NB4 (cell line): ENCODE measurements at regions not wholly inside any gene's neighbourhood (a gene's known extent, or its start where the extent isn't known, plus 50 kb on each side); places are given as distances from the start of the nearest gene placed in this dataset.

ENCODE experiments used
- DNase-seq: peaks from one replicate; pipeline ENCODE4 v3.0.0; 2010; ENCODE audit warnings: low read depth
- H3K4me3 ChIP-seq: one replicate; pipeline ENCODE4 v1.5.1; 2011; ENCODE audit warnings: mild to moderate bottlenecking, low read depth, low read length, moderate library complexity
- MYC ChIP-seq: IDR thresholded peaks from 2 replicates; pipeline ENCODE4 v1.6.1; 2011; ENCODE audit warnings: low read depth, low read length
- POLR2A ChIP-seq: IDR thresholded peaks from 2 replicates; pipeline ENCODE4 v1.6.1; 2011; ENCODE audit warnings: mild to moderate bottlenecking; ENCODE audit not compliant: insufficient read length; ENCODE audit errors: extremely low read depth
- TF ChIP-seq, protein P1 (sequence below): IDR thresholded peaks from one replicate; pipeline ENCODE4 v1.5.1; 2012; ENCODE audit warnings: low read depth, low read length
- TF ChIP-seq, protein P2 (sequence below): IDR thresholded peaks from 2 replicates; pipeline ENCODE4 v1.6.1; 2011; ENCODE audit warnings: low read depth, low read length

DNA sequence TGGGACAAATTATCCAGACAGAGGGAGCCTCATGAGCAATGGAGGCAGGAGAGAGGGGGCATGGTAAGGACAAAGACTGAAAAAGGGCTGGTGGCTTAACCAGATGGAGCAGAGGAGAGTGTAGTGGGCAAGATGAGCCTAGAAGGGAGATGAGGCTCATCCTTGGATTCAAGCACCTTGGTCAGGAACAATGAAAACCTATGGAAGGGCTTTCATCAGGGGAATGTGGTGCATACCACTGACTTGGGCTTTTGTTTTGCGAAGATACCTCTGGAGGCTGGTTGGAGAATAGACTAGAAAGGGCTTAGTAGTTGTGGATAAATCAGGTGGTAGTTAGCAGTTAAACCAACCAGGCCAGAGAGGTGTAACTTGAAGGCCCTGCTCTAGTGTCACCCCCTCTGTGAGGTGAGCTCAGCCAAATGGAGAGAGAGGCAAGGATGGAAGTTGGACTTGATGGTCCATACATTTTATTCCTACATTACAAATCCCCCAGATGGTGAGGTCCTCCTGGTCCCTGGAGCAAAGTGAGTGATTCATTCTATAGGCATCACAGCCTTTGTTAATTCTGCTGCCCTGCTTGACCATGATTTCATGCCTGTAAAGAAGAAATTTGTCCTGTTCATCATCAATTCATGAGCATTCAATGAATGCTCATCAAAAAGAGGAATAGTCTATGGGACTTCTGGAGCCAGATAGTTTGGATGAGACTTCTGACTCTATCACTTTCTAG, 264.8 kb upstream of the IGFBP7 start:
- no peak overlapping the region for H3K4me3 ChIP-seq
- DNase-seq, result no peak
- TF ChIP-seq POLR2A, result no peak
- TF ChIP-seq, protein P1, sequence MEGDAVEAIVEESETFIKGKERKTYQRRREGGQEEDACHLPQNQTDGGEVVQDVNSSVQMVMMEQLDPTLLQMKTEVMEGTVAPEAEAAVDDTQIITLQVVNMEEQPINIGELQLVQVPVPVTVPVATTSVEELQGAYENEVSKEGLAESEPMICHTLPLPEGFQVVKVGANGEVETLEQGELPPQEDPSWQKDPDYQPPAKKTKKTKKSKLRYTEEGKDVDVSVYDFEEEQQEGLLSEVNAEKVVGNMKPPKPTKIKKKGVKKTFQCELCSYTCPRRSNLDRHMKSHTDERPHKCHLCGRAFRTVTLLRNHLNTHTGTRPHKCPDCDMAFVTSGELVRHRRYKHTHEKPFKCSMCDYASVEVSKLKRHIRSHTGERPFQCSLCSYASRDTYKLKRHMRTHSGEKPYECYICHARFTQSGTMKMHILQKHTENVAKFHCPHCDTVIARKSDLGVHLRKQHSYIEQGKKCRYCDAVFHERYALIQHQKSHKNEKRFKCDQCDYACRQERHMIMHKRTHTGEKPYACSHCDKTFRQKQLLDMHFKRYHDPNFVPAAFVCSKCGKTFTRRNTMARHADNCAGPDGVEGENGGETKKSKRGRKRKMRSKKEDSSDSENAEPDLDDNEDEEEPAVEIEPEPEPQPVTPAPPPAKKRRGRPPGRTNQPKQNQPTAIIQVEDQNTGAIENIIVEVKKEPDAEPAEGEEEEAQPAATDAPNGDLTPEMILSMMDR, result no peak
- TF ChIP-seq MYC, result no peak
- TF ChIP-seq, protein P2, sequence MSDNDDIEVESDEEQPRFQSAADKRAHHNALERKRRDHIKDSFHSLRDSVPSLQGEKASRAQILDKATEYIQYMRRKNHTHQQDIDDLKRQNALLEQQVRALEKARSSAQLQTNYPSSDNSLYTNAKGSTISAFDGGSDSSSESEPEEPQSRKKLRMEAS, result no peak

DNA sequence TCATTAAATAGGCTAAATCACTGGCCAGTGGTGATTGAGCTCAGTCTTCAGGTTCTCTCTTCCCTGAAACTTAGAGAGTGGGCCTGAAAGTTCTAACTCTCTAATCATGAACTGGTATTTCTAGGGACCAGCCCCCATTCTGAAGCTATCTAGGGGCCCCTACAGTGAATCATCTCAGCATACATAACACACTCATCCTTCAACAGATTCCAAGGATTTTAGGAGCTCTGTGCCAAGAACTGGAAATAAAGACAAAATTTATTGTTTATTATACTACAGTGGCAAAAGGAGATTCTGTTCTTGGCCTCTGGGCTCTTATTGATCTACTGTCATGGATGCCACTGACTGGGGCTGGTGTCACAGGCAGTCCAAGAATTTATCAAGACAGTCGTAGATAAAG, 263.8 kb upstream of the IGFBP7 start:
- DNase-seq, result no peak
- TF ChIP-seq, protein P1, result no peak
- TF ChIP-seq, protein P2, result no peak
- TF ChIP-seq MYC (no peak), POLR2A (no peak)
- no peak overlapping the region for H3K4me3 ChIP-seq

DNA sequence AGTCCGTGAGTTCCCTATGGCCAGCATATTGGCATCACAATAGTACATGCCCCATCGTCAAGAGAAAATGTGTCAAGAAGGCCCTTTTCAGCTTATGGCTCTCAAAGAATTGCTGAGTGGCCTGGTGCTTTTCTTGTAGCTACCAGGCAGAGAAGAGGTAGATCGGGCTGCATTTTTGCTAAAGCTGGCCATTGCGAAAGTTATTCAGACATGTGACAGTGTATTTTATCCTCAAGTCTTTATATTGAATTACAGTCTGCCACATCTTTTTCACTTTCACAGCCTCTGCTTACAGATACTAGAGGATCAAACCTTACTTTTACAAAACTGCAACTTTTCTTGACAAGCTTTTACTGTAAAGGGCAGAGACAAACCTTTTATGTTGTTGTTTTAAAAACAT, 261.5 kb upstream of the IGFBP7 start:
- TF ChIP-seq, protein P1, result no peak
- TF ChIP-seq POLR2A (no peak), MYC (no peak)
- no peak for DNase-seq

DNA sequence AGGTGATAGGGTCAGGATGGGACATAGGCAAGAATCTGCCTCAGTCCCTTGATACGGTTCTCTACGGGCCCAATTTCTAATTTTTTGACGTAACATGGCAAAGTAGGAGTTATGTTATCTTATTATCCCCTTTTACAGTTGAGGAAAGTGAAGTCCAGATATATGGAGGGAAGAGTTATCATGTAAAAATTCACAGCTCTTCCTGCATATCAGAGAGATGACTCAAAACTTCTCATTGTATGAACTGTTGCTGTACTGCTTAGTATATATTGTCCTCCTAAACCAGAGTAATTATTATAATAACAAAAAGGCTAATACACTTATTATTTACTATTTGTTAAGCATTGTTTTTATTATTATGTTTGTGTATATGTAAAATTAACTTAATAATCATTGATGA, 260.5 kb upstream of the IGFBP7 start:
- no peak overlapping the region for H3K4me3 ChIP-seq
- DNase-seq, result no peak
- TF ChIP-seq, protein P1, result no peak
- TF ChIP-seq, protein P2, result no peak
- TF ChIP-seq POLR2A (no peak), MYC (no peak)

More for the DNA sequence above, 261.5 kb upstream of the IGFBP7 start:
- no peak overlapping the region for H3K4me3 ChIP-seq

DNA sequence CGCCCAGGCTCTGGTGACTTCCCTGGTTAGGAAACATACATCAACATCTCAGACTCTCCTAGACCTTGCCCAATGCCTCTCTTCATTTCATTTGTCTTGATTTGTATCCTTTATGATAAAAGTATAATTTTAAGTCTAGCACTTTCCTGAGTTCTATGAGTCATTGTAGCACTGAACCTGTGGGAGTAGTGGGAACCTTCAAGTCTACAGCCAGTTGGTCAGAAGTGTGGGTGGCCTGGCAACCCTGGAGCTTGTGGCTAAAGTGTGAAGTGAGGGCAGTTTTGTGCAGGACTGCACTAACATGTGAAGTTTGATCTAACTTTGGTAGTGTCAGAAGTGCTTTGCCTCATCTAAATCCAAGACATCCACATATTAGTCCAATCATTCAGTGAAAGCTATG, 259.3 kb upstream of the IGFBP7 start:
- no peak overlapping the region for H3K4me3 ChIP-seq
- TF ChIP-seq MYC (no peak), POLR2A (no peak)
- TF ChIP-seq, protein P2, result no peak
- TF ChIP-seq, protein P1, result no peak
- no peak for DNase-seq
